ENCODE measurements at regions not wholly inside any gene's neighbourhood (a gene's known extent, or its start where the extent isn't known, plus 50 kb on each side); places are given as distances from the start of the nearest gene placed in this dataset.

DNA sequence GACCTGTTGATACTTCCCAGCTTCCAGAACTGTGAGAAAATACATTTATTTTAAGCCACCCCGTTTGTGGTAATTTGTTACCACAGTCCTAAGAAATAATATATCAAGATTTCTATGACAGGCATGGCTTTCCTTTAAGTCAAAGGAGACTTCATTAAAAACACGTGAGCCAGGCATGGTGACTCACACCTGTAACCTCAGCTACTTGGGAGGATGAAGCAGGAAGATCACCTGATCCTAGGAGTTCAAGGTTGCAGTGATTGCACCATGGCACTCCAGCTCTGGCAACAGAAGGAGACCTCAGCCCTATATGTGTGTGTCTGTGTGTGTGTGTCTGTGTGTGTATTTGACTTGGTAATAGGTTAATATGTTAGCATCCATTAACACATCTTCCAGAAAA lies 69.8 kb upstream of the SCN7A start:
- WGBS, 2 donors, result 77 to 83% methylated on average over 2 of the region's 2 CpGs
- TF ChIP-seq POLR2A (IDR thresholded peaks at IDR 0.05), result no peak
- TF ChIP-seq CTCF (IDR thresholded peaks at IDR 0.05), result no peak
- no peak overlapping the region for H3K4me3 ChIP-seq (replicated peaks in 1 of 3)
- no peak for DNase-seq
- no peaks in the 10 kb centered on the region for H3K36me3 ChIP-seq
- no peaks in the 10 kb centered on the region for H3K9me3 ChIP-seq
- intact Hi-C loops (cut with DNase I), result no loop called here
- no peaks in the 10 kb centered on the region for H3K27me3 ChIP-seq
- H3K4me1 ChIP-seq, result no peaks in the 10 kb centered on the region
- no peak overlapping the region for H3K27ac ChIP-seq

DNA sequence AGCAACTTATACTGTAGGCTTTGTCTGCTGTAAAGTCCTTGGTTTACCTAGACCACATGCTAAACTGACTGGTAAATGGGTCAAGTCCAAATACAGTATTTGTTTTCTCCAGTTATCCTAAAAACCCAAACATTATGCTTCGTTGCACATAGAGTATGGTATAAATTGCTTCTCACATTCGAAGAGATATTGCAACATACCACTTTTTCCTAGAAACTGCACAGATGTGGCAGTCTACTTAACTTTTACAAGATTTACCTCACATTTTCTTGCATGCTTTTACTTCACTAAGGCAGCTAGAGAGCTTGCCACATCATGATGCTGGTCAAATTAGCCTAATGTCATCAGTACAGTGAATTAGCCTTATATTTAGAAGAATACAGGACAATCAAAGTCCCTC lies 66.0 kb upstream of the SCN7A start:
- Histone ChIP-seq H3K36me3 (no peaks in the 10 kb centered on the region), H3K4me3 (replicated peaks in 1 of 3) (no peak overlapping the region), H3K9me3 (no peaks in the 10 kb centered on the region), H3K4me1 (no peaks in the 10 kb centered on the region), H3K27ac (no peak overlapping the region), H3K27me3 (no peaks in the 10 kb centered on the region)
- intact Hi-C loops (cut with DNase I), result no loop called here
- DNase-seq, result no peak
- TF ChIP-seq POLR2A (IDR thresholded peaks at IDR 0.05), result no peak
- 58 to 59% methylated on average over 2 of the region's 2 CpGs for WGBS, 2 donors

GRCh38 chr2:166550923-166551322 lies 56.9 kb upstream of the SCN7A start:
- no peak overlapping the region for H3K4me3 ChIP-seq (replicated peaks in 1 of 3)
- H3K27me3 ChIP-seq, result no peaks in the 10 kb centered on the region
- no peak for DNase-seq
- no peaks in the 10 kb centered on the region for H3K9me3 ChIP-seq
- TF ChIP-seq CTCF (IDR thresholded peaks at IDR 0.05), result no peak
- no peak for TF ChIP-seq POLR2A (IDR thresholded peaks at IDR 0.05)
- no peaks in the 10 kb centered on the region for H3K4me1 ChIP-seq
- H3K27ac ChIP-seq, result no peak overlapping the region
- H3K36me3 ChIP-seq, result no peaks in the 10 kb centered on the region
- intact Hi-C loops (cut with DNase I), result no loop called here

DNA sequence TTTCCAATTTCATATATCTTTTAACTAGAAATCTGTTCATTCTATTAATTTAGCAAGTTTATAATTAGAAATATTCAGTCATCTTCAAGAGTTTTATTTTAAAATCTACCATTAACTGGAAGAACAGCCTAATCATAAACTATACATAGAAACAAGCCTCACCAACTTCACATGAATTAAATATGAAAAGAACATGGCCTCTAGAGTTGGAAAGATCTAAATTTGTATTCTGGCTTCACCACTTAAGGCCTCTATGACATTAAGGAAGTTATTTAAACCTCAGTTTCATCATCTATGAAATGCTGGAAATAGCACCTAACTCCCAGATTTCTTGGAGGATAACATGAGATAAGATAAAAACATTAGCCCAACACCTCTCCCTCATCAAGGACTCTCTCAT lies 51.4 kb upstream of the SCN7A start:
- H3K4me3 ChIP-seq (replicated peaks in 1 of 3), result no peak overlapping the region
- intact Hi-C loops (cut with DNase I), result loop anchor here (10.0 kb wide), 1 partner anchor 1569 kb away; no protein-coding TSS in a partner anchor
- H3K9me3 ChIP-seq, result no peaks in the 10 kb centered on the region
- TF ChIP-seq POLR2A (IDR thresholded peaks at IDR 0.05) (no peak), CTCF (IDR thresholded peaks at IDR 0.05) (no peak)
- no peaks in the 10 kb centered on the region for H3K36me3 ChIP-seq
- no peaks in the 10 kb centered on the region for H3K4me1 ChIP-seq
- DNase-seq, result no peak
- H3K27me3 ChIP-seq, result no peaks in the 10 kb centered on the region
- no peak overlapping the region for H3K27ac ChIP-seq
